Fibroblast of lung (primary cell): ENCODE measurements at regions not wholly inside any gene's neighbourhood (a gene's known extent, or its start where the extent isn't known, plus 50 kb on each side); places are given as distances from the start of the nearest gene placed in this dataset.
A peak's percentile ranks its signal among the peaks of the same experiment; 100 is the strongest.

ENCODE experiments used
- DNase-seq, 2 donors: peaks; one replicate each; pipeline versions ENCODE4 v3.0.0 to v3.0.0-alpha.2; 2010; ENCODE audit warnings: low read depth in 2 of 2
- H2AFZ ChIP-seq: 2 replicates; pipeline ENCODE4 v1.5.1; 2012; ENCODE audit warnings: low read length, control low read depth, inconsistent platforms
- H3K27ac ChIP-seq: 2 replicates; pipeline ENCODE4 v1.5.1; 2011; ENCODE audit warnings: low read length, control low read depth; ENCODE audit not compliant: insufficient read depth
- H3K27me3 ChIP-seq: 2 replicates; pipeline ENCODE4 v1.5.1; 2011; ENCODE audit warnings: mild to moderate bottlenecking, low read length; ENCODE audit not compliant: control insufficient read depth, insufficient read depth
- H3K36me3 ChIP-seq: 2 replicates; pipeline ENCODE4 v1.5.1; 2011; ENCODE audit warnings: low read length; ENCODE audit not compliant: control insufficient read depth, insufficient read depth
- H3K4me1 ChIP-seq: 2 replicates; pipeline ENCODE4 v1.5.1; 2011; ENCODE audit warnings: low read length; ENCODE audit not compliant: control insufficient read depth, insufficient read depth; ENCODE audit errors: extremely low read depth
- H3K4me2 ChIP-seq: 2 replicates; pipeline ENCODE4 v1.5.1; 2011; ENCODE audit warnings: low read length, control low read depth; ENCODE audit not compliant: insufficient read depth; ENCODE audit errors: extremely low read depth
- H3K4me3 ChIP-seq, 4 experiments: fragments of 200-600 bp in 1 of 4; sonication (generic) in 1 of 4; replicated peaks in 1 of 4; 2 replicates each; pipeline ENCODE4 v1.5.1; 2011 to 2016; ENCODE audit warnings: low read length in 4 of 4, low read depth in 3 of 4, mild to moderate bottlenecking in 3 of 4, control low read depth in 2 of 4, inconsistent platforms in 1 of 4, mixed read lengths in 1 of 4; ENCODE audit not compliant: insufficient read depth in 1 of 4; ENCODE audit errors: control extremely low read depth in 1 of 4
- H3K79me2 ChIP-seq: 2 replicates; pipeline ENCODE4 v1.5.1; 2012; ENCODE audit warnings: mild to moderate bottlenecking, low read length, inconsistent platforms; ENCODE audit not compliant: control insufficient read depth, insufficient read depth
- H3K9ac ChIP-seq: 2 replicates; pipeline ENCODE4 v1.5.1; 2011; ENCODE audit warnings: mild to moderate bottlenecking, low read length, control low read depth; ENCODE audit not compliant: insufficient read depth
- H3K9me3 ChIP-seq: 2 replicates; pipeline ENCODE4 v1.5.1; 2012; ENCODE audit warnings: low read depth, low read length; ENCODE audit not compliant: control insufficient read depth, insufficient read depth
- H4K20me1 ChIP-seq: 2 replicates; pipeline ENCODE4 v1.5.1; 2011; ENCODE audit warnings: low read length; ENCODE audit not compliant: control insufficient read depth, insufficient read depth; ENCODE audit errors: extremely low read depth
- EZH2 ChIP-seq: IDR thresholded peaks from 2 replicates; pipeline ENCODE4 v1.5.1; 2012; ENCODE audit warnings: low read length, control low read depth, mild to moderate bottlenecking; ENCODE audit errors: missing control alignments
- TF ChIP-seq, protein P1 (sequence below), 2 donors: IDR thresholded peaks in 1 of 2; conservative IDR thresholded peaks in 1 of 2; 1 replicate in 1 of 2; 2 replicates in 1 of 2; pipeline ENCODE4 v1.5.1; 2011 to 2012; ENCODE audit warnings: low read length in 2 of 2, control low read depth in 1 of 2, inconsistent platforms in 1 of 2, low read depth in 1 of 2, mild to moderate bottlenecking in 1 of 2

DNA sequence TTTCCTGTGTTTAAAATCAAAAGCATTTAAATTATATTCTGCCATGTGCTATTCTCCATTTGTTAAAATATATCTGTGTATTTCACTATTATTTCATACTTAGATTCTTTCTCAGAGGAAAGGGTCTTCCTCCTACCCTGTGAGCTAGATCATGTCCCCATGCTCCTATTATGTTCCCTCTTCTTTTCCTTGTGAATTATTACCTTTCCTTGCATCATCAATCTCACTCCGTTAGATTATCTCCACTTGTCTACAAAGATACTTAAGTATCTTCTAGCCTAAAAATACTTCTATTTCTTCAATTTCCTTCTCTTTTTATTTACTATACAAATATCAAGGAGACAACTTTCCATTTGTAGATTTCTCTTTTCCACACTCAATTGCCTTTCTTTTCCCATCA is 146.5 kb downstream of the FOXG1 start:
- no peaks in the 10 kb centered on the region for H3K9me3 ChIP-seq
- H3K4me2 ChIP-seq: no peak overlapping the region
- no peak overlapping the region for H3K27ac ChIP-seq
- no peaks in the 10 kb centered on the region for H3K36me3 ChIP-seq
- no peak overlapping the region for H3K4me3 ChIP-seq
- no peak overlapping the region for H2AFZ ChIP-seq
- H3K9ac ChIP-seq: no peak overlapping the region
- DNase-seq: no peak
- no peaks in the 10 kb centered on the region for H3K79me2 ChIP-seq
- no peaks in the 10 kb centered on the region for H4K20me1 ChIP-seq
- no peaks in the 10 kb centered on the region for H3K4me1 ChIP-seq
- no peak for TF ChIP-seq EZH2
- no peaks in the 10 kb centered on the region for H3K27me3 ChIP-seq

DNA sequence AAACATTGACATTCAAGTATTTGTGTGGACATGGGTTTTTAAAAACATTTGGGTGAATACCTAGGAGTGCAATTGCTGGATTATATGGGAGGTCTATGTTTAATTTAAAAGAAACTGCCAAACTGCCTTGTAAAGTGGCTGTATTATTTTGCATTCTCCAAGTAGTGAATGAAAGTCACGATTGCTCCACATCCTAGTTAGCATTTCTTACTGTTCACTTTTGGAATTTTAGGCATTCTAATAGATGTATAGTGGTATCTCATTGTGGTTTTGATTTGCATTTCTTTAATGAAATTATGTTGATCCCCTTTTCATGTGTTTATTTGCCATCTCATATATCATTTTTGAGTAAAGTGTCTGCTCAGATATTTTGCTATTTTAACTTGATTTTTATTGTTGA is 159.5 kb downstream of the FOXG1 start:
- Histone ChIP-seq H3K27me3 (no peaks in the 10 kb centered on the region), H3K79me2 (no peaks in the 10 kb centered on the region), H3K27ac (no peak overlapping the region), H3K4me2 (no peak overlapping the region), H2AFZ (no peak overlapping the region), H4K20me1 (no peaks in the 10 kb centered on the region), H3K9me3 (no peaks in the 10 kb centered on the region), H3K4me1 (no peaks in the 10 kb centered on the region), H3K4me3 (no peak overlapping the region), H3K9ac (no peak overlapping the region), H3K36me3 (no peaks in the 10 kb centered on the region)
- peak in 1 of 2 donors; percentile 20 for DNase-seq
- TF ChIP-seq, protein P1, sequence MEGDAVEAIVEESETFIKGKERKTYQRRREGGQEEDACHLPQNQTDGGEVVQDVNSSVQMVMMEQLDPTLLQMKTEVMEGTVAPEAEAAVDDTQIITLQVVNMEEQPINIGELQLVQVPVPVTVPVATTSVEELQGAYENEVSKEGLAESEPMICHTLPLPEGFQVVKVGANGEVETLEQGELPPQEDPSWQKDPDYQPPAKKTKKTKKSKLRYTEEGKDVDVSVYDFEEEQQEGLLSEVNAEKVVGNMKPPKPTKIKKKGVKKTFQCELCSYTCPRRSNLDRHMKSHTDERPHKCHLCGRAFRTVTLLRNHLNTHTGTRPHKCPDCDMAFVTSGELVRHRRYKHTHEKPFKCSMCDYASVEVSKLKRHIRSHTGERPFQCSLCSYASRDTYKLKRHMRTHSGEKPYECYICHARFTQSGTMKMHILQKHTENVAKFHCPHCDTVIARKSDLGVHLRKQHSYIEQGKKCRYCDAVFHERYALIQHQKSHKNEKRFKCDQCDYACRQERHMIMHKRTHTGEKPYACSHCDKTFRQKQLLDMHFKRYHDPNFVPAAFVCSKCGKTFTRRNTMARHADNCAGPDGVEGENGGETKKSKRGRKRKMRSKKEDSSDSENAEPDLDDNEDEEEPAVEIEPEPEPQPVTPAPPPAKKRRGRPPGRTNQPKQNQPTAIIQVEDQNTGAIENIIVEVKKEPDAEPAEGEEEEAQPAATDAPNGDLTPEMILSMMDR (conservative IDR thresholded peaks at IDR 0.05 in 1 of 2, IDR thresholded peaks at IDR 0.05 in 1 of 2; ENCODE audit: low read depth in 1 of 2, low read length in 2 of 2): no peak
- no peak for TF ChIP-seq EZH2

DNA sequence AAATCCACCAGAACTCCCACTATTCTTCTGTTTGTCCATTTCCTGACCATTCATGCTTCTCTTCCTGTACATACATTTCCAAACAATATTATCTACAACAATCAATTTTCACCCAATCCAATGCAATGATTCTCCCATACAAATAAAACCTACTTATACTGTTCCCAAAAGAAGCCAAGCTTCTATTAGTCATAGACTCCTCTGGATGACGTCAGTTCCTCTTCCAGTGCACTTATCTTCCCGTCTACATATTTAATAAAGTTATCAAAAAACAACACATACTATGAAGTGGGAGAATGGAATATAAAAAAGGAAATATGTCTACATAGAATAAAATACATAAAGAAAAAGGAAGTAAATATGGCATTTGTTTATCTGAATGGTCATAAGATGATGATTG is 165.4 kb downstream of the FOXG1 start:
- Histone ChIP-seq H3K36me3 (no peaks in the 10 kb centered on the region), H3K4me1 (no peaks in the 10 kb centered on the region), H3K9ac (no peak overlapping the region), H3K4me3 (no peak overlapping the region), H4K20me1 (no peaks in the 10 kb centered on the region), H3K27ac (no peak overlapping the region), H3K4me2 (no peak overlapping the region), H3K79me2 (no peaks in the 10 kb centered on the region), H3K27me3 (no peaks in the 10 kb centered on the region), H2AFZ (no peak overlapping the region), H3K9me3 (no peaks in the 10 kb centered on the region)
- DNase-seq: no peak
- TF ChIP-seq, protein P1 (conservative IDR thresholded peaks at IDR 0.05 in 1 of 2, IDR thresholded peaks at IDR 0.05 in 1 of 2; ENCODE audit: low read depth in 1 of 2, low read length in 2 of 2): no peak
- TF ChIP-seq EZH2: no peak
